H1 (cell line): ENCODE measurements at regions not wholly inside any gene's neighbourhood (a gene's known extent, or its start where the extent isn't known, plus 50 kb on each side); places are given as distances from the start of the nearest gene placed in this dataset.

Source experiments
- CTCF ChIA-PET: fragments of 300-600 bp; sonication (Branson Sonifier 250); formaldehyde crosslinking; loops from one replicate; lab custom pipeline; 2021; ENCODE audit not compliant: partially characterized antibody; lab: Charles Lee
- POLR2A ChIA-PET: fragments of 300-600 bp; sonication (Branson Sonifier 250); formaldehyde crosslinking; loops from one replicate; lab custom pipeline; 2021; ENCODE audit warnings: inconsistent platforms; ENCODE audit not compliant: partially characterized antibody; lab: Charles Lee
- DNase-seq, 2 experiments: peaks; one replicate each; pipeline versions ENCODE4 v3.0.0 to v3.0.0-alpha.2; 2010 to 2022; ENCODE audit warnings: low spot score in 2 of 2, low read depth in 1 of 2, mixed read lengths in 1 of 2
- FAIRE-seq: peaks from 2 replicates; lab custom pipeline; 2011; peaks lifted over from hg19 to GRCh38; lab: Jason Lieb, UNC
- H2AFZ ChIP-seq: 2 replicates; pipeline ENCODE4 v1.8.1; 2012; ENCODE audit warnings: low read length, inconsistent platforms
- H2AK5ac ChIP-seq: 2 replicates; pipeline ENCODE4 v1.6.1; 2013; ENCODE audit warnings: low read depth, low read length
- H2BK120ac ChIP-seq: replicated peaks from 2 replicates; pipeline ENCODE3; 2013; ENCODE audit warnings: low read depth, low read length, inconsistent platforms
- H2BK12ac ChIP-seq: 2 replicates; pipeline ENCODE4 v1.6.1; 2013; ENCODE audit warnings: low read depth, low read length
- H2BK15ac ChIP-seq: 2 replicates; pipeline ENCODE4 v1.6.1; 2013; ENCODE audit warnings: low read length
- H2BK20ac ChIP-seq: 2 replicates; pipeline ENCODE4 v1.6.1; 2013; ENCODE audit warnings: low read length
- H2BK5ac ChIP-seq: 2 replicates; pipeline ENCODE4 v1.6.1; 2013; ENCODE audit warnings: low read depth, low read length
- H3K14ac ChIP-seq: 2 replicates; pipeline ENCODE4 v1.6.1; 2013; ENCODE audit warnings: inconsistent platforms; ENCODE audit not compliant: insufficient read length
- H3K18ac ChIP-seq: 2 replicates; pipeline ENCODE4 v1.6.1; 2013; ENCODE audit warnings: low read length; ENCODE audit errors: extremely low read depth
- H3K23ac ChIP-seq: 2 replicates; pipeline ENCODE4 v1.6.1; 2013; ENCODE audit warnings: inconsistent platforms; ENCODE audit not compliant: insufficient read length
- H3K23me2 ChIP-seq: 2 replicates; pipeline ENCODE4 v1.6.1; 2013; ENCODE audit warnings: low read depth, low read length
- H3K27ac ChIP-seq: 2 replicates; pipeline ENCODE4 v1.6.1; 2011; ENCODE audit warnings: low read depth, low read length, inconsistent platforms
- H3K27me3 ChIP-seq, 4 experiments: replicated peaks in 1 of 4; 1 replicate in 1 of 4; 2 replicates in 3 of 4; pipeline versions ENCODE4 v1.6.1 to v1.8.1; 2011 to 2013; ENCODE audit warnings: low read length in 3 of 4, mild to moderate bottlenecking in 3 of 4, inconsistent platforms in 2 of 4, mixed read lengths in 2 of 4, moderate library complexity in 1 of 4; ENCODE audit not compliant: control insufficient read depth in 3 of 4, insufficient read depth in 3 of 4; ENCODE audit errors: extremely low read depth in 1 of 4
- H3K36me3 ChIP-seq, 4 experiments: 2 replicates each; pipeline versions ENCODE4 v1.6.1 to v1.8.1; 2011 to 2013; ENCODE audit warnings: mild to moderate bottlenecking in 4 of 4, low read length in 3 of 4, moderate library complexity in 2 of 4, control low read depth in 1 of 4, inconsistent platforms in 1 of 4; ENCODE audit not compliant: insufficient read depth in 4 of 4, control insufficient read depth in 2 of 4
- H3K4ac ChIP-seq: replicated peaks from 2 replicates; pipeline ENCODE3; 2013; ENCODE audit warnings: low read length, low read depth, mixed read lengths, inconsistent platforms; ENCODE audit not compliant: insufficient read length
- H3K4me1 ChIP-seq, 4 experiments: replicated peaks in 1 of 4; 1 replicate in 1 of 4; 2 replicates in 3 of 4; pipeline versions ENCODE4 v1.6.1 to v1.8.1; 2011 to 2013; ENCODE audit warnings: low read length in 3 of 4, inconsistent platforms in 2 of 4, mixed read lengths in 1 of 4; ENCODE audit not compliant: insufficient read depth in 4 of 4, control insufficient read depth in 3 of 4
- H3K4me2 ChIP-seq, 2 experiments: 2 replicates each; pipeline versions ENCODE4 v1.6.1 to v1.8.1; 2011 to 2013; ENCODE audit warnings: low read depth in 2 of 2, low read length in 2 of 2, control low read depth in 1 of 2, inconsistent platforms in 1 of 2, mild to moderate bottlenecking in 1 of 2; ENCODE audit not compliant: insufficient read depth in 1 of 2
- H3K4me3 ChIP-seq, 4 experiments: fragments of 200-600, 300-600 bp in 1 of 4; sonication (generic), shearing (Covaris generic), sonication (Bioruptor Twin) in 1 of 4; 2 replicates each; pipeline versions ENCODE4 v1.5.1 to v1.8.1; 2011 to 2016; ENCODE audit warnings: low read length in 4 of 4, low read depth in 3 of 4, control low read depth in 2 of 4, inconsistent platforms in 2 of 4, mild to moderate bottlenecking in 2 of 4, mixed read lengths in 1 of 4, moderate library complexity in 1 of 4; ENCODE audit not compliant: insufficient read depth in 2 of 4; ENCODE audit errors: extremely low read depth in 1 of 4
- H3K56ac ChIP-seq: replicated peaks from 2 replicates; pipeline ENCODE3; 2013; ENCODE audit warnings: low read depth, mild to moderate bottlenecking, mixed read lengths, low read length, inconsistent platforms; ENCODE audit not compliant: insufficient read length
- H3K79me1 ChIP-seq: 2 replicates; pipeline ENCODE4 v1.6.1; 2013; ENCODE audit warnings: low read depth, low read length, control low read depth
- H3K79me2 ChIP-seq, 2 experiments: 2 replicates each; pipeline versions ENCODE4 v1.6.1 to v1.8.1; 2012 to 2013; ENCODE audit warnings: low read length in 2 of 2, mild to moderate bottlenecking in 2 of 2, inconsistent platforms in 1 of 2; ENCODE audit not compliant: insufficient read depth in 2 of 2, control insufficient read depth in 1 of 2
- H3K9ac ChIP-seq, 4 experiments: replicated peaks in 1 of 4; 1 replicate in 1 of 4; 2 replicates in 3 of 4; pipeline versions ENCODE4 v1.6.1 to v1.8.1; 2011 to 2013; ENCODE audit warnings: low read depth in 3 of 4, low read length in 3 of 4, control low read depth in 2 of 4, mild to moderate bottlenecking in 2 of 4, moderate library complexity in 2 of 4, inconsistent platforms in 1 of 4; ENCODE audit errors: extremely low read depth in 1 of 4
- H3K9me3 ChIP-seq, 2 experiments: 2 replicates each; pipeline versions ENCODE4 v1.6.1 to v1.8.1; 2012 to 2013; ENCODE audit warnings: mild to moderate bottlenecking in 2 of 2, moderate library complexity in 2 of 2, control low read depth in 1 of 2, inconsistent platforms in 1 of 2, low read depth in 1 of 2, low read length in 1 of 2, mixed read lengths in 1 of 2; ENCODE audit not compliant: insufficient read depth in 2 of 2
- H4K20me1 ChIP-seq, 2 experiments: replicated peaks in 1 of 2; 2 replicates each; pipeline versions ENCODE3 to v1.8.1; 2011 to 2013; ENCODE audit warnings: inconsistent platforms in 2 of 2, low read length in 2 of 2, mild to moderate bottlenecking in 1 of 2; ENCODE audit not compliant: insufficient read depth in 2 of 2, control insufficient read depth in 1 of 2
- H4K5ac ChIP-seq: 2 replicates; pipeline ENCODE4 v1.6.1; 2013; ENCODE audit warnings: low read length, low read depth, mixed read lengths, inconsistent platforms; ENCODE audit not compliant: insufficient read length
- H4K8ac ChIP-seq: 2 replicates; pipeline ENCODE4 v1.8.0; 2013; ENCODE audit warnings: mild to moderate bottlenecking, moderate library complexity, low read length, inconsistent platforms; ENCODE audit not compliant: insufficient read depth; ENCODE audit errors: extremely low read depth
- H4K91ac ChIP-seq: replicated peaks from 2 replicates; pipeline ENCODE3; 2013; ENCODE audit warnings: low read length, mixed read lengths, inconsistent platforms; ENCODE audit not compliant: insufficient read length
- BACH1 ChIP-seq: IDR thresholded peaks from 2 replicates; pipeline ENCODE4 v1.6.1; 2012; ENCODE audit warnings: low read length, improper control_type of control experiment
- CHD2 ChIP-seq: IDR thresholded peaks from 2 replicates; pipeline ENCODE4 v1.6.1; 2012; ENCODE audit warnings: low read length, improper control_type of control experiment
- EZH2 ChIP-seq: fragments of 200-600 bp; sonication (generic); IDR thresholded peaks from 2 replicates; pipeline ENCODE4 v1.7.1; 2012; ENCODE audit warnings: low read depth, mild to moderate bottlenecking, moderate library complexity, low read length, inconsistent platforms; ENCODE audit not compliant: severe bottlenecking
- HDAC2 ChIP-seq, 2 experiments: fragments of 300-600 bp in 1 of 2; sonication (generic) in 1 of 2; IDR thresholded peaks; 2 replicates each; pipeline ENCODE4 v1.6.1; 2011 to 2012; ENCODE audit warnings: low read depth in 2 of 2, low read length in 2 of 2, mild to moderate bottlenecking in 2 of 2, moderate library complexity in 2 of 2, borderline replicate concordance in 1 of 2, inconsistent platforms in 1 of 2
- RAD21 ChIP-seq, 2 experiments: IDR thresholded peaks in 1 of 2; conservative IDR thresholded peaks in 1 of 2; 2 replicates each; pipeline ENCODE4 v1.6.1; 2011; ENCODE audit warnings: low read depth in 2 of 2, low read length in 2 of 2, improper control_type of control experiment in 1 of 2, inconsistent platforms in 1 of 2, mild to moderate bottlenecking in 1 of 2, moderate library complexity in 1 of 2
- SP2 ChIP-seq: IDR thresholded peaks from 2 replicates; pipeline ENCODE4 v1.6.1; 2012; ENCODE audit warnings: mild to moderate bottlenecking, low read length, inconsistent platforms
- SRF ChIP-seq: IDR thresholded peaks from 2 replicates; pipeline ENCODE4 v1.6.1; 2011; ENCODE audit warnings: mild to moderate bottlenecking, low read depth, low read length, moderate library complexity
- YY1 ChIP-seq: IDR thresholded peaks from 2 replicates; pipeline ENCODE4 v1.6.1; 2011; ENCODE audit warnings: low read depth, mild to moderate bottlenecking, low read length
- WGBS, 2 experiments: shearing (Covaris generic) in 1 of 2; methylation state at CpG; one replicate each; pipeline versions ENCODE4 v1.1.6 to v1.1.7; 2013 to 2015; ENCODE audit warnings: low lambda C conversion rate in 2 of 2, mixed read lengths in 2 of 2, inconsistent platforms in 1 of 2, low coverage in 1 of 2, missing lambda C conversion rate in 1 of 2; ENCODE audit not compliant: insufficient replicate concordance in 2 of 2, insufficient coverage in 1 of 2, insufficient read length in 1 of 2; ENCODE audit errors: extremely low coverage in 1 of 2, missing lambda C conversion rate in 1 of 2; 5-methylcytosine and 5-hydroxymethylcytosine counted together
- TF ChIP-seq, protein P1 (sequence below): IDR thresholded peaks from 2 replicates; pipeline ENCODE4 v1.6.1; 2012; ENCODE audit warnings: low read length, inconsistent platforms

- Histone ChIP-seq H3K9me3 (no peaks in the 10 kb centered on the region), H4K5ac (no peak overlapping the region), H4K91ac (no peak overlapping the region), H3K14ac (no peak overlapping the region), H3K23ac (no peak overlapping the region), H3K9ac (no peak overlapping the region), H3K4me1 (no peaks in the 10 kb centered on the region), H3K18ac (no peak overlapping the region), H2AK5ac (no peak overlapping the region), H2BK20ac (no peak overlapping the region), H4K20me1 (no peaks in the 10 kb centered on the region), H3K79me1 (no peaks in the 10 kb centered on the region), H3K23me2 (no peaks in the 10 kb centered on the region), H3K27me3 (no peaks in the 10 kb centered on the region), H3K4me3 (no peak overlapping the region), H2BK120ac (no peak overlapping the region), H3K79me2 (no peaks in the 10 kb centered on the region), H2BK15ac (no peak overlapping the region), H2BK12ac (no peak overlapping the region), H3K4ac (no peak overlapping the region), H3K27ac (no peak overlapping the region), H3K36me3 (no peaks in the 10 kb centered on the region), H2AFZ (no peak overlapping the region), H3K4me2 (no peak overlapping the region), H2BK5ac (no peak overlapping the region), H3K56ac (no peak overlapping the region), H4K8ac (no peak overlapping the region)
- DNase-seq = no peak
- TF ChIP-seq, protein P1, sequence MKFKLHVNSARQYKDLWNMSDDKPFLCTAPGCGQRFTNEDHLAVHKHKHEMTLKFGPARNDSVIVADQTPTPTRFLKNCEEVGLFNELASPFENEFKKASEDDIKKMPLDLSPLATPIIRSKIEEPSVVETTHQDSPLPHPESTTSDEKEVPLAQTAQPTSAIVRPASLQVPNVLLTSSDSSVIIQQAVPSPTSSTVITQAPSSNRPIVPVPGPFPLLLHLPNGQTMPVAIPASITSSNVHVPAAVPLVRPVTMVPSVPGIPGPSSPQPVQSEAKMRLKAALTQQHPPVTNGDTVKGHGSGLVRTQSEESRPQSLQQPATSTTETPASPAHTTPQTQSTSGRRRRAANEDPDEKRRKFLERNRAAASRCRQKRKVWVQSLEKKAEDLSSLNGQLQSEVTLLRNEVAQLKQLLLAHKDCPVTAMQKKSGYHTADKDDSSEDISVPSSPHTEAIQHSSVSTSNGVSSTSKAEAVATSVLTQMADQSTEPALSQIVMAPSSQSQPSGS = no peak
- TF ChIP-seq YY1 (no peak), CHD2 (no peak), EZH2 (no peak), RAD21 (IDR thresholded peaks at IDR 0.05 in 1 of 2, conservative IDR thresholded peaks at IDR 0.05 in 1 of 2; ENCODE audit: low read depth in 2 of 2, low read length in 2 of 2) (no peak), BACH1 (no peak), HDAC2 (IDR thresholded peaks at IDR 0.05; ENCODE audit: borderline replicate concordance in 1 of 2, low read depth in 2 of 2, low read length in 2 of 2) (no peak), SP2 (no peak), SRF (no peak)
- CTCF ChIA-PET = no interaction called here
- no peak for FAIRE-seq
- POLR2A ChIA-PET = no interaction called here
- 86% methylated on average over 5 of the region's 5 CpGs; no CpG with 5 or more reads in 1 of the 2 experiments for WGBS, 2 experiments
Measured at GRCh38 chr3:98688363-98688762, 74.8 kb upstream of the ST3GAL6 start.
